Upper lobe of right lung (tissue), 1 donor: ENCODE measurements at regions not wholly inside any gene's neighbourhood (a gene's known extent, or its start where the extent isn't known, plus 50 kb on each side); places are given as distances from the start of the nearest gene placed in this dataset.

Source experiments
- ATAC-seq: fragments of 200-7000 bp; cut with Tn5 transposase; one replicate; pipeline ENCODE4 v1.9.1; 2020; ENCODE audit warnings: mild to moderate bottlenecking, moderate library complexity
- DNase-seq: peaks from one replicate; pipeline ENCODE4 v3.0.0-alpha.2; 2020
- H3K27ac ChIP-seq: fragments of 200-600 bp; one replicate; pipeline ENCODE4 v1.8.0; 2022
- H3K27me3 ChIP-seq: fragments of 200-600 bp; one replicate; pipeline ENCODE4 v1.8.0; 2022; ENCODE audit warnings: mild to moderate bottlenecking
- H3K36me3 ChIP-seq: fragments of 200-600 bp; one replicate; pipeline ENCODE4 v1.8.0; 2022
- H3K4me1 ChIP-seq: fragments of 200-600 bp; one replicate; pipeline ENCODE4 v1.8.0; 2022
- H3K4me3 ChIP-seq: fragments of 200-600 bp; one replicate; pipeline ENCODE4 v1.8.0; 2022; ENCODE audit warnings: mild to moderate bottlenecking
- H3K9me3 ChIP-seq: fragments of 200-600 bp; one replicate; pipeline ENCODE4 v1.8.0; 2022
- intact Hi-C: fragments of 100-400 bp; cut with DNase I; formaldehyde crosslinking; loops from one replicate; pipeline ENCODE4 v1.11.0; 2022
- TF ChIP-seq, protein P1 (sequence below): fragments of 200-600 bp; IDR thresholded peaks from one replicate; pipeline ENCODE4 v1.8.0; 2022; ENCODE audit warnings: antibody characterized with exemption
- donor health status: DM: no; HTN: yes; CAD: no; lungs with severe emphysema.

DNA sequence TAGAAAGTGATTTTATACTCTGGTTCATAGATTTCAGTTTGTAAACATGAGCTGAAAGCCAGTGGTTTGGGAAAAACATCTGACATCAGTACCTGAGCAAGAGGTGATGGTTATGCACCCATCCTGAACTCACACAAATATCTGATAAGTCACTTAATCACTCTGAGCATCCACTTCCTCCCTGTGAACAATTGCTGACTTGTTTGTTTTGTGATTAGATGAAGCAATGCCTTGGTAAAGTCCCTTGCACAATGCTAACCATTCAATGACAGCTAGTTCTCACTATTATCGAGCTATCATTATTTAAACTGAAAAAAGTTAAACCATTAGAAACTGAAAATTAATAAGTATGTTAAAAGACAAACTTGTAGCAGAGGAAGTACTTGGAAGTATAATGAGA, 303.0 kb downstream of the PLOD2 start:
- ATAC-seq = no peak

DNA sequence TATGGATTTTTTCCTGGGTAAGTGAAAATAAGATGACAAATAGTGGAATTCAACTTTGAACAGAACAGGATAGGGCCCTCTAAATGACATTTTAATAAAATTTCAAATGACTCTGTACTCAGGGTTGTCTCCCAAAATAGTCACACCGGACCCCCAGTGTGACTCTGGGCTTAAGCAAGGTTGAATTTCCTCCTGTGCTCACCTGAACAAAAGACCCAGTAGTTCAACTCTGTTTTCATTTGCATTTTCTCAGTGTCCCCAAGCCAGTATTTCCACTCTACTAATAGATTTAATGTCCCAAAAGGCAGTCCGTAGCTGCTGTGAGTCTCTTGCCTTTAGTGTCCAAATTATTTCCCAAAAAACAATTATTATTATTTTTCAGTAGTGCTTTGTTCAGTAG, 296.6 kb downstream of the PLOD2 start:
- H3K27ac ChIP-seq = no peak overlapping the region
- intact Hi-C loops = no loop called here
- TF ChIP-seq, protein P1, sequence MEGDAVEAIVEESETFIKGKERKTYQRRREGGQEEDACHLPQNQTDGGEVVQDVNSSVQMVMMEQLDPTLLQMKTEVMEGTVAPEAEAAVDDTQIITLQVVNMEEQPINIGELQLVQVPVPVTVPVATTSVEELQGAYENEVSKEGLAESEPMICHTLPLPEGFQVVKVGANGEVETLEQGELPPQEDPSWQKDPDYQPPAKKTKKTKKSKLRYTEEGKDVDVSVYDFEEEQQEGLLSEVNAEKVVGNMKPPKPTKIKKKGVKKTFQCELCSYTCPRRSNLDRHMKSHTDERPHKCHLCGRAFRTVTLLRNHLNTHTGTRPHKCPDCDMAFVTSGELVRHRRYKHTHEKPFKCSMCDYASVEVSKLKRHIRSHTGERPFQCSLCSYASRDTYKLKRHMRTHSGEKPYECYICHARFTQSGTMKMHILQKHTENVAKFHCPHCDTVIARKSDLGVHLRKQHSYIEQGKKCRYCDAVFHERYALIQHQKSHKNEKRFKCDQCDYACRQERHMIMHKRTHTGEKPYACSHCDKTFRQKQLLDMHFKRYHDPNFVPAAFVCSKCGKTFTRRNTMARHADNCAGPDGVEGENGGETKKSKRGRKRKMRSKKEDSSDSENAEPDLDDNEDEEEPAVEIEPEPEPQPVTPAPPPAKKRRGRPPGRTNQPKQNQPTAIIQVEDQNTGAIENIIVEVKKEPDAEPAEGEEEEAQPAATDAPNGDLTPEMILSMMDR = no peak
- DNase-seq = no peak
- no peaks in the 10 kb centered on the region for H3K9me3 ChIP-seq
- no peaks in the 10 kb centered on the region for H3K36me3 ChIP-seq
- H3K4me3 ChIP-seq = no peak overlapping the region
- no peaks in the 10 kb centered on the region for H3K4me1 ChIP-seq
- no peak for ATAC-seq
- H3K27me3 ChIP-seq = no peaks in the 10 kb centered on the region

More for the DNA sequence above, 303.0 kb downstream of the PLOD2 start:
- no peak for DNase-seq
- Histone ChIP-seq H3K4me3 (no peak overlapping the region), H3K27ac (no peak overlapping the region), H3K36me3 (no peaks in the 10 kb centered on the region), H3K9me3 (no peaks in the 10 kb centered on the region), H3K27me3 (no peaks in the 10 kb centered on the region), H3K4me1 (no peaks in the 10 kb centered on the region)
- intact Hi-C loops = no loop called here
- TF ChIP-seq, protein P1 = no peak

DNA sequence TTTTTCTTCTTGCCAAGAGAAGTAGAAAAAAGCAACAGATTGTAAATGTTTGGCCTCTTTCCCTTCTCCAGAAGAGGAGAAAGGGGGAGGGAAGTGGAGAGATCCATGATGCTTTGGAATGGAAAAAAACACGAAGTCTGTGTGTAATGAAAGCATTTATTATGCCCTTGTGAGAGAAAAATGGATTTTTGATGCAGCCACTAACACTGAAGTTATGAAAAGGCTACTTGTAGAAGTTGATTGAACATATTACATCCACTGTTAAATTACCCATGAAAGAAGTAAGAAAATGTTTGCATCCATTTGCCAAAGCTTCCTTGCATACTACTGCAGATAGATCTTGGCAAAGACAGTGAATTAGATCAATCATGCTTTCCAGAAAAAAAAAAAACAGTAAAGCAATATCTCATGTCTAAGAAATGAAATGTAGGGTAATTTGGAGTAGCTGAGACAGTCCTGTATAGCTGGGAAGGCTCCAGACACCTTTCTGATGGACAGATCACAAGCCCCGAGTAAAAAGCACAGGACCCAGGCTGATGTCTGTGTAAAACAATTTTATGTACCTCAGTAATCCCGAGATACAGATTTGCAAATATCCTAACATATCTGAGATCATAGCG, 295.5 kb downstream of the PLOD2 start:
- H3K4me1 ChIP-seq = no peaks in the 10 kb centered on the region
- no peak overlapping the region for H3K4me3 ChIP-seq
- H3K27me3 ChIP-seq = no peaks in the 10 kb centered on the region
- intact Hi-C loops = no loop called here
- TF ChIP-seq, protein P1 = no peak
- no peaks in the 10 kb centered on the region for H3K9me3 ChIP-seq
- ATAC-seq (no peak), DNase-seq (no peak)
- no peak overlapping the region for H3K27ac ChIP-seq
- no peaks in the 10 kb centered on the region for H3K36me3 ChIP-seq

DNA sequence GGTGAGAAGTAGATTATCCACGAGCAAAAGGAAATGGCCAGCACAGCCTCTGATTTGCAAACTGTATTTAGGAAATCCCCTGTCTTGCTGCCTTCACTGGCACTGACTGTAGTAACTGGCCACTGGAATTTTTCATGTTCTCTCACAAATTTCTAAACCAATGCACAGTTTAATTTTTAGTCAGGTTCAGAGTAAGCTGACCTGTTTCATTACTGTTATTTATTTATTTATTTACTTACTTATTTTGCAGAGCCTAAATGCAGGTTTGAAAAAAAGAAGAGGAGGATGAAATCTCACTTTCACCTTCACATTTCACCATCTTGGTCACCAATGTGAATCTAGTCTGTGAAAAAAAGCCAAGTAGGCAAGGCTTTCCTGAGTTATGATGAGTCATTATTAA, 291.0 kb downstream of the PLOD2 start:
- Histone ChIP-seq H3K9me3 (peaks cover 3% of the 10 kb centered on the region), H3K4me3 (no peak overlapping the region), H3K4me1 (no peaks in the 10 kb centered on the region), H3K36me3 (no peaks in the 10 kb centered on the region), H3K27ac (no peak overlapping the region), H3K27me3 (no peaks in the 10 kb centered on the region)
- no peak for ATAC-seq
- TF ChIP-seq, protein P1 = no peak
- intact Hi-C loops = no loop called here
- no peak for DNase-seq

DNA sequence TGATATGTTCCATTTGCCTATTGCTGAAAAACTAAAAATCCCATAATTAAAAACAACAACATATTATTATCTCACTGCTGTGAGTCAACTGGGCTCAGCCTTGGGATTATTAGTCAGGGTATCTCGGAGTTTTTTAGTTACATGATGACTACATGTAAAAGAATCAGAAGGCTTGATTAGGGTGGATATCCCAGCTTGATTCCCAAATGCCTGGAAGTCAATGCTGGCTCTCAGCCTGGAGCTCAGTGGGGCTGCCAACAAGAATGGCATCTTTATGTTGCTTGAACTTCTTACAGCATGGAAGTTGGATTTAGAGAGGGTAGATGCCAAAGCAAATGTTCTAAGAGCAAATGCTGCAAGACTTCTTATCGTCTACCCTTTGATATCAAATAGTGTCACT, 278.5 kb downstream of the PLOD2 start:
- Histone ChIP-seq H3K4me1 (no peaks in the 10 kb centered on the region), H3K36me3 (no peaks in the 10 kb centered on the region), H3K27me3 (no peaks in the 10 kb centered on the region), H3K9me3 (no peaks in the 10 kb centered on the region), H3K4me3 (no peak overlapping the region), H3K27ac (no peak overlapping the region)
- no peak for ATAC-seq
- TF ChIP-seq, protein P1 = no peak
- intact Hi-C loops = no loop called here
- no peak for DNase-seq

DNA sequence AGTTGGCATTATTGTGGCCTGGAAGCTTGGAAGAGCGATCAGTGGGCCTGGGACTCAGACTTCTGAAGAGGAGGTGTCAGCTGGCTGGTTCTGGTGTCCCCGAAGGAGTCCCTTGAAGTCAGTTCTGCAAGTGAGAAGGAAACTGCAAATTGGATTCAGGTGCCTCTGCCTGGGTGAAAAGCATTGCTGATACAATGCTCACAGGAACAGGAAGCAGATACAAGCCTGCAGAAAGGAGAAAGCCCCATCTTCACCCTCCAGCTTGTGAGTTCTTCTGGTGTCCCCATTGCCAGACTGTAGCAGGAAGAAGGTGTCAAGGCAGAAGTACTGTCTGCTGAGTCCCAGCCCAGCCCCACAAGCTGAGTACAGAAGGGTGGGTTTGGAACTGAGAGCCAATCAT, 271.3 kb downstream of the PLOD2 start:
- ATAC-seq (no peak), DNase-seq (no peak)
- TF ChIP-seq, protein P1 = no peak
- Histone ChIP-seq H3K4me3 (no peak overlapping the region), H3K36me3 (no peaks in the 10 kb centered on the region), H3K4me1 (no peaks in the 10 kb centered on the region), H3K27ac (no peak overlapping the region), H3K9me3 (no peaks in the 10 kb centered on the region), H3K27me3 (no peaks in the 10 kb centered on the region)
- intact Hi-C loops = no loop called here
